C4-2B (cell line): ENCODE measurements at regions not wholly inside any gene's neighbourhood (a gene's known extent, or its start where the extent isn't known, plus 50 kb on each side); places are given as distances from the start of the nearest gene placed in this dataset.

Experiments used
- H3K27ac ChIP-seq: fragments of 450-650 bp; 2 replicates; pipeline ENCODE4 v1.5.1; 2017
- CTCF ChIP-seq: fragments of 450-650 bp; conservative IDR thresholded peaks from 2 replicates; pipeline ENCODE4 v1.5.1; 2017; ENCODE audit warnings: mild to moderate bottlenecking
- ZFX ChIP-seq: fragments of 450-650 bp; IDR thresholded peaks from 2 replicates; pipeline ENCODE4 v1.6.1; 2017

GRCh38 chr10:29880856-29881255, 178.5 kb downstream of the JCAD start:
- TF ChIP-seq CTCF = no peak
- no peak for TF ChIP-seq ZFX

GRCh38 chr10:29879862-29880261, 179.5 kb downstream of the JCAD start:
- TF ChIP-seq CTCF (no peak), ZFX (no peak)
- H3K27ac ChIP-seq = no peak overlapping the region

More at GRCh38 chr10:29880856-29881255, 178.5 kb downstream of the JCAD start:
- H3K27ac ChIP-seq = no peak overlapping the region

GRCh38 chr10:29878492-29878891, 180.9 kb downstream of the JCAD start:
- no peak overlapping the region for H3K27ac ChIP-seq
- TF ChIP-seq CTCF = no peak
- no peak for TF ChIP-seq ZFX

GRCh38 chr10:29877793-29878491, 181.4 kb downstream of the JCAD start:
- TF ChIP-seq CTCF (no peak), ZFX (no peak)
- H3K27ac ChIP-seq = no peak overlapping the region

GRCh38 chr10:29876008-29876555, 183.3 kb downstream of the JCAD start:
- no peak overlapping the region for H3K27ac ChIP-seq
- TF ChIP-seq ZFX (no peak), CTCF (no peak)

- H3K27ac ChIP-seq = no peak overlapping the region
- TF ChIP-seq CTCF (no peak), ZFX (no peak)
Observed at GRCh38 chr10:29874606-29875269, 184.6 kb downstream of the JCAD start.

GRCh38 chr10:29873941-29874484, 185.4 kb downstream of the JCAD start:
- no peak overlapping the region for H3K27ac ChIP-seq
- TF ChIP-seq CTCF = no peak
- no peak for TF ChIP-seq ZFX
